PC-3 (cell line): ENCODE measurements at regions not wholly inside any gene's neighbourhood (a gene's known extent, or its start where the extent isn't known, plus 50 kb on each side); places are given as distances from the start of the nearest gene placed in this dataset.

ENCODE experiments used
- ATAC-seq: fragments of 200-7000 bp; cut with Tn5 transposase; 2 replicates; pipeline ENCODE4 v1.9.1; 2020; ENCODE audit warnings: mild to moderate bottlenecking, moderate library complexity
- BruUV-seq: library from RNA; stranded (reverse); fragments of 400-500 nt; replicated peaks from 2 replicates; lab custom pipeline; 2021; lab: Mats Ljungman, UMichigan
- CTCF ChIA-PET: fragments of 300-600 bp; sonication (Branson Sonifier 250); formaldehyde crosslinking; loops from one replicate; lab custom pipeline; 2022; ENCODE audit warnings: antibody characterized with exemption; lab: Charles Lee
- POLR2A ChIA-PET: fragments of 300-600 bp; sonication (Branson Sonifier 250); formaldehyde crosslinking; loops from one replicate; lab custom pipeline; 2022; ENCODE audit warnings: antibody characterized with exemption; ENCODE audit not compliant: unreplicated experiment; lab: Charles Lee
- DNase-seq: peaks from one replicate; pipeline ENCODE4 v3.0.0-alpha.2; 2015
- H2AFZ ChIP-seq: fragments of 300-600 bp; sonication (generic); 2 replicates; pipeline ENCODE4 v1.6.0; 2016; ENCODE audit warnings: antibody characterized with exemption, low read length
- H3F3A ChIP-seq: fragments of 300-600 bp; sonication (generic); one replicate; pipeline ENCODE4 v1.6.0; 2017; ENCODE audit warnings: antibody characterized with exemption, low read length, control low read depth, mild to moderate bottlenecking; ENCODE audit not compliant: unreplicated experiment
- H3K27ac ChIP-seq: fragments of 300-600 bp; sonication (generic); 2 replicates; pipeline ENCODE4 v1.5.1; 2016; ENCODE audit warnings: mild to moderate bottlenecking, low read length
- H3K27me3 ChIP-seq: fragments of 300-600 bp; sonication (generic); 2 replicates; pipeline ENCODE4 v1.6.1; 2016; ENCODE audit warnings: low read length, mixed read lengths
- H3K36me3 ChIP-seq: fragments of 300-600 bp; sonication (generic); 2 replicates; pipeline ENCODE4 v1.6.1; 2016; ENCODE audit warnings: low read depth, mixed run types, low read length, mixed read lengths
- H3K4me1 ChIP-seq: fragments of 300-600 bp; sonication (generic); 2 replicates; pipeline ENCODE4 v1.5.1; 2016; ENCODE audit warnings: low read length; ENCODE audit not compliant: insufficient read depth
- H3K4me2 ChIP-seq: fragments of 300-600 bp; sonication (generic); 2 replicates; pipeline ENCODE4 v1.6.0; 2016; ENCODE audit warnings: low read length
- H3K4me3 ChIP-seq: fragments of 300-600 bp; sonication (generic); 2 replicates; pipeline ENCODE4 v1.5.1; 2016; ENCODE audit warnings: mild to moderate bottlenecking, low read length, mixed read lengths
- H3K79me2 ChIP-seq: fragments of 300-600 bp; sonication (generic); 2 replicates; pipeline ENCODE4 v1.6.1; 2017; ENCODE audit warnings: low read length, mixed read lengths
- H3K9ac ChIP-seq: fragments of 300-600 bp; sonication (generic); 2 replicates; pipeline ENCODE4 v1.6.0; 2016; ENCODE audit warnings: mild to moderate bottlenecking, low read length
- H3K9me2 ChIP-seq: fragments of 300-600 bp; sonication (generic); replicated peaks from 2 replicates; pipeline ENCODE4 v1.6.1; 2016; ENCODE audit warnings: mixed run types, low read length, mixed read lengths
- H3K9me3 ChIP-seq: fragments of 300-600 bp; sonication (generic); 2 replicates; pipeline ENCODE4 v1.6.1; 2016; ENCODE audit warnings: low read length, mixed read lengths
- H4K20me1 ChIP-seq: fragments of 300-600 bp; sonication (generic); 2 replicates; pipeline ENCODE4 v1.6.1; 2016; ENCODE audit warnings: low read length, mixed read lengths
- CTCF ChIP-seq: fragments of 300-600 bp; sonication (generic); conservative IDR thresholded peaks from 2 replicates; pipeline ENCODE4 v1.5.1; 2017; ENCODE audit warnings: antibody characterized with exemption, low read depth, mild to moderate bottlenecking, low read length
- EZH2 ChIP-seq: fragments of 300-600 bp; sonication (generic); IDR thresholded peaks from one replicate; pipeline ENCODE4 v1.6.1; 2017; ENCODE audit warnings: antibody characterized with exemption, mild to moderate bottlenecking, low read length; ENCODE audit not compliant: unreplicated experiment
- EZH2phosphoT487 ChIP-seq: fragments of 300-600 bp; sonication (generic); IDR thresholded peaks from 2 replicates; pipeline ENCODE4 v1.6.1; 2018; ENCODE audit warnings: mild to moderate bottlenecking, antibody characterized with exemption, low read length, borderline replicate concordance
- intact Hi-C: fragments of 100-400 bp; cut with micrococcal nuclease; formaldehyde crosslinking; loops from 2 replicates; pipeline ENCODE4 v1.9.0; 2023

- Histone ChIP-seq H3K4me2 (no peak overlapping the region), H3K9me2 (no peaks in the 10 kb centered on the region; the same call in 1 of the 2 replicates), H3K9ac (no peak overlapping the region), H3K4me3 (no peak overlapping the region), H3K4me1 (no peaks in the 10 kb centered on the region), H3K36me3 (no peaks in the 10 kb centered on the region), H3K79me2 (no peaks in the 10 kb centered on the region), H3K9me3 (no peaks in the 10 kb centered on the region), H2AFZ (no peak overlapping the region), H4K20me1 (no peaks in the 10 kb centered on the region), H3K27me3 (0 out of 2 replicates have a peak, but pooled peaks cover 9% of the 10 kb centered on the region), H3K27ac (no peak overlapping the region), H3F3A (no peaks in the 10 kb centered on the region)
- CTCF ChIA-PET: no interaction called here
- POLR2A ChIA-PET: no interaction called here
- no peak for ATAC-seq
- no peak for DNase-seq
- intact Hi-C loops: no loop called here
- TF ChIP-seq EZH2phosphoT487 (no peak), EZH2 (no peak), CTCF (no peak)
- no TSS peak for BruUV-seq
Measured at GRCh38 chr2:187081461-187081860, 232.5 kb upstream of the ZSWIM2 start.

- Histone ChIP-seq H3K27me3 (0 out of 2 replicates have a peak, but pooled peaks cover 9% of the 10 kb centered on the region), H3K9me3 (no peaks in the 10 kb centered on the region), H3K4me3 (no peak overlapping the region), H3K9ac (no peak overlapping the region), H3K36me3 (no peaks in the 10 kb centered on the region), H4K20me1 (no peaks in the 10 kb centered on the region), H3F3A (no peaks in the 10 kb centered on the region), H3K4me2 (no peak overlapping the region), H2AFZ (no peak overlapping the region), H3K9me2 (no peaks in the 10 kb centered on the region; the same call in 1 of the 2 replicates), H3K79me2 (no peaks in the 10 kb centered on the region), H3K27ac (no peak overlapping the region), H3K4me1 (no peaks in the 10 kb centered on the region)
- no TSS peak for BruUV-seq
- CTCF ChIA-PET: no interaction called here
- DNase-seq (no peak), ATAC-seq (no peak)
- intact Hi-C loops: no loop called here
- TF ChIP-seq EZH2phosphoT487 (no peak), EZH2 (no peak), CTCF (no peak)
- POLR2A ChIA-PET: no interaction called here
Measured at GRCh38 chr2:187079901-187080300, 230.9 kb upstream of the ZSWIM2 start.

GRCh38 chr2:187078297-187078696, 229.3 kb upstream of the ZSWIM2 start:
- Histone ChIP-seq H2AFZ (no peak overlapping the region), H3F3A (no peaks in the 10 kb centered on the region), H3K4me2 (no peak overlapping the region), H3K9ac (no peak overlapping the region), H3K27ac (no peak overlapping the region), H3K4me3 (no peak overlapping the region), H3K27me3 (0 out of 2 replicates have a peak, but pooled peaks cover 6% of the 10 kb centered on the region), H3K36me3 (no peaks in the 10 kb centered on the region), H4K20me1 (no peaks in the 10 kb centered on the region), H3K4me1 (no peaks in the 10 kb centered on the region), H3K79me2 (no peaks in the 10 kb centered on the region), H3K9me3 (no peaks in the 10 kb centered on the region), H3K9me2 (no peaks in the 10 kb centered on the region; the same call in 1 of the 2 replicates)
- intact Hi-C loops: no loop called here
- peak; percentile 21 for DNase-seq
- no peak for TF ChIP-seq EZH2phosphoT487
- TF ChIP-seq CTCF: no peak
- TF ChIP-seq EZH2: no peak
- no TSS peak for BruUV-seq
- ATAC-seq: 0 out of 2 replicates have a peak, but pooled peaks have one; percentile 20
- ChIA-PET POLR2A (no interaction called here), CTCF (no interaction called here)
